ENCODE measurements at regions not wholly inside any gene's neighbourhood (a gene's known extent, or its start where the extent isn't known, plus 50 kb on each side); places are given as distances from the start of the nearest gene placed in this dataset.

DNA sequence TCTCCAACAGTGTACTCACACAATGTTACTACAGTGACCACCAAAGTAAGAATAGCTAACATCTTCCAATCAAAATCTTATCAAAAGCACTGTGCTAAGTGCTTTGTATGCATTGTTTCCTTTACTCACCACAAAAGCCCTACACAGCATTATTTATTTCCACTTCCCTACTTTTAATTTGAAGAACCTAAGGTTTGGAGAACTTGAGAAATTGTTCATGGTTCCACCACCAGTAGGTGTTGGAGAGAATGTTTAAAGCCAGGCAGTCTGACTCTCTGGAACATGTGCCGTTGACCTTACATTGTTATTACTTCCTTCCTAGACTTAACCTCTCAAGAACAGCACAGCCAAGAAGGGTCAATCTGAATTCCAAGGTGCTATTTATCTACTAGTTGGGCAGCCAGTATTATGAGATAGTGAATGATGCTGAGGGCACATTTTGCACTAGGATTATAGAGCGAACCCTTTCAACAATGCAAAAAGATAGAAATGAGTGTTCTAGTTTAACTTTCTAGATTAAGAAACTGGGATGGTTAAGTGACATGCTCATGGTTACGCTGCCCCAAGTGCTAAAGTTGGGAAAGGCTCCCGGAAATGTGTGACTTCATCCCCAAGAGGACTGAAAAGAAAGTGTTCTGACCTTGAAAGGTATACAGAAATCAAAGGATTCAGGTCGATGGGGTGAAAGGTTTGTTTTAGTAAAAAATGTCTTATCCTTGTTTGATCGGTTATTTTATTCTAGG, 55.2 kb upstream of the FAM136A start:
- DNase-seq (ENCODE audit: low spot score), result no peak
- H4K91ac ChIP-seq (ENCODE audit: low read depth, low read length, poor library complexity), result no peak overlapping the region

DNA sequence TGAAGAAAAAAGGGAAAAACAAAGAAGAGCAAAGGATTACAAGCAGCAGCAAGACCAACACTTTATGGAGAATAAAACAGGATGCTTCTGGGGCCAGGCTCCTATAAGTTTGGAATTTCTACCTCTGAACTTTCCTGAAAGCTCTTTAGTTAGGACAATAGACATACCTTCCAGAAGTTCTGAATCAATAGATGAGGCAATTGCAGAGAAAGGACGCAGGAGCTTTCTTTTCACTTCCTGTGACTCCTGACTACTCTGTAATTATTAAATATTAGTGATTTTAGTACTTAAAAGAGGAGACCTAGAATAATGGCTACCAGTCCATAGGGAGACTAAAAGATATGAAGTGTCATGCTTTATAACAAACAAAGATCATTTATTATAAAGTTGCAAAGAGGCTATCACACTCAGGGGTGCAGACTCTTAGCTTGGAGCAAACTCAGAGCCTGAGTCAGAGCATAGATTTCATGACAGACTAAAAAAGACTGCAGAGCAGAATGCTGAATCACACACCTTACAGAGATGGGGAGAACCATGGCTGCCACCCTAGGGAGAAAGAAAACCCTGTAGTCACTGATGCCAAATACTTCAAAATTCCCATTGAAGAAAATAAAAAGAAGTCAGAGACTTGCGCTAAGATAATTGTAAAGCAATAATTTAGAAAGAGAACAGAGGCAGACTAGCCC, 52.5 kb upstream of the FAM136A start:
- Histone ChIP-seq H3K4me3 (ENCODE audit: low read length in 2 of 2) (no peak overlapping the region), H2BK15ac (ENCODE audit: low read length) (no peak overlapping the region), H4K91ac (ENCODE audit: low read depth, low read length, poor library complexity) (no peak overlapping the region), H3K4me2 (ENCODE audit: insufficient read depth, low read length, poor library complexity, severe bottlenecking) (no peak overlapping the region), H2BK5ac (ENCODE audit: low read length) (no peak overlapping the region), H2AK5ac (ENCODE audit: low read depth, low read length) (no peak overlapping the region), H3K18ac (ENCODE audit: low read length) (no peak overlapping the region), H3K79me1 (ENCODE audit: low read depth, low read length) (no peaks in the 10 kb centered on the region), H4K8ac (ENCODE audit: low read depth, low read length) (no peak overlapping the region), H2BK12ac (ENCODE audit: low read length) (no peak overlapping the region), H3K23ac (ENCODE audit: low read depth, low read length, poor library complexity) (no peak overlapping the region), H3K14ac (ENCODE audit: low read length) (no peak overlapping the region), H2BK120ac (ENCODE audit: low read depth, low read length) (no peak overlapping the region), H3K9ac (ENCODE audit: low read depth, low read length, poor library complexity) (no peak overlapping the region), H3K4me1 (ENCODE audit: control insufficient read depth in 2 of 2, insufficient read depth in 1 of 2, low read depth in 1 of 2, low read length in 2 of 2) (peaks cover 4% of the 10 kb centered on the region in 2 donors), H2AFZ (ENCODE audit: low read length) (no peak overlapping the region), H3K27me3 (ENCODE audit: control insufficient read depth in 3 of 3, insufficient read depth in 3 of 3, low read depth in 1 of 3, low read length in 3 of 3) (peaks cover 0 to under 1% (median 0%) of the 10 kb centered on the region in 3 experiments), H3K36me3 (replicated peaks in 1 of 2; ENCODE audit: control insufficient read depth in 2 of 2, insufficient read depth in 2 of 2, low read length in 2 of 2) (no peaks in the 10 kb centered on the region), H3K27ac (replicated peaks; ENCODE audit: low read length) (no peak overlapping the region), H3K9me3 (replicated peaks in 1 of 2; ENCODE audit: control insufficient read depth in 2 of 2, insufficient read depth in 1 of 2, low read depth in 1 of 2, low read length in 2 of 2) (no peaks in the 10 kb centered on the region), H3K4ac (ENCODE audit: low read length) (no peak overlapping the region)
- WGBS, 2 donors (ENCODE audit: extremely low coverage in 2 of 2, insufficient read length in 2 of 2, insufficient replicate concordance in 1 of 2), result no CpG with 5 or more reads among the region's 2 CpGs
- DNase-seq (ENCODE audit: low spot score), result no peak

More for the DNA sequence above, 55.2 kb upstream of the FAM136A start:
- Histone ChIP-seq H3K4me1 (ENCODE audit: control insufficient read depth in 2 of 2, insufficient read depth in 1 of 2, low read depth in 1 of 2, low read length in 2 of 2) (peaks cover 4% of the 10 kb centered on the region in 2 donors), H3K14ac (ENCODE audit: low read length) (no peak overlapping the region), H4K8ac (ENCODE audit: low read depth, low read length) (no peak overlapping the region), H3K9ac (ENCODE audit: low read depth, low read length, poor library complexity) (no peak overlapping the region), H3K36me3 (replicated peaks in 1 of 2; ENCODE audit: control insufficient read depth in 2 of 2, insufficient read depth in 2 of 2, low read length in 2 of 2) (no peaks in the 10 kb centered on the region), H2BK5ac (ENCODE audit: low read length) (no peak overlapping the region), H3K79me1 (ENCODE audit: low read depth, low read length) (no peaks in the 10 kb centered on the region), H2BK12ac (ENCODE audit: low read length) (no peak overlapping the region), H2AFZ (ENCODE audit: low read length) (peak overlapping the region; percentile 31), H3K27me3 (ENCODE audit: control insufficient read depth in 3 of 3, insufficient read depth in 3 of 3, low read depth in 1 of 3, low read length in 3 of 3) (no peaks in the 10 kb centered on the region), H3K18ac (ENCODE audit: low read length) (no peak overlapping the region), H3K27ac (replicated peaks; ENCODE audit: low read length) (no peak overlapping the region), H3K4me3 (ENCODE audit: low read length in 2 of 2) (no peak overlapping the region), H2AK5ac (ENCODE audit: low read depth, low read length) (no peak overlapping the region), H3K4me2 (ENCODE audit: insufficient read depth, low read length, poor library complexity, severe bottlenecking) (no peak overlapping the region), H3K9me3 (replicated peaks in 1 of 2; ENCODE audit: control insufficient read depth in 2 of 2, insufficient read depth in 1 of 2, low read depth in 1 of 2, low read length in 2 of 2) (no peaks in the 10 kb centered on the region), H2BK120ac (ENCODE audit: low read depth, low read length) (no peak overlapping the region), H3K4ac (ENCODE audit: low read length) (no peak overlapping the region), H3K23ac (ENCODE audit: low read depth, low read length, poor library complexity) (no peak overlapping the region), H2BK15ac (ENCODE audit: low read length) (no peak overlapping the region)
- WGBS, 2 donors (ENCODE audit: extremely low coverage in 2 of 2, insufficient read length in 2 of 2, insufficient replicate concordance in 1 of 2), result no CpG with 5 or more reads among the region's 6 CpGs
